ENCODE measurements at regions not wholly inside any gene's neighbourhood (a gene's known extent, or its start where the extent isn't known, plus 50 kb on each side); places are given as distances from the start of the nearest gene placed in this dataset.

DNA sequence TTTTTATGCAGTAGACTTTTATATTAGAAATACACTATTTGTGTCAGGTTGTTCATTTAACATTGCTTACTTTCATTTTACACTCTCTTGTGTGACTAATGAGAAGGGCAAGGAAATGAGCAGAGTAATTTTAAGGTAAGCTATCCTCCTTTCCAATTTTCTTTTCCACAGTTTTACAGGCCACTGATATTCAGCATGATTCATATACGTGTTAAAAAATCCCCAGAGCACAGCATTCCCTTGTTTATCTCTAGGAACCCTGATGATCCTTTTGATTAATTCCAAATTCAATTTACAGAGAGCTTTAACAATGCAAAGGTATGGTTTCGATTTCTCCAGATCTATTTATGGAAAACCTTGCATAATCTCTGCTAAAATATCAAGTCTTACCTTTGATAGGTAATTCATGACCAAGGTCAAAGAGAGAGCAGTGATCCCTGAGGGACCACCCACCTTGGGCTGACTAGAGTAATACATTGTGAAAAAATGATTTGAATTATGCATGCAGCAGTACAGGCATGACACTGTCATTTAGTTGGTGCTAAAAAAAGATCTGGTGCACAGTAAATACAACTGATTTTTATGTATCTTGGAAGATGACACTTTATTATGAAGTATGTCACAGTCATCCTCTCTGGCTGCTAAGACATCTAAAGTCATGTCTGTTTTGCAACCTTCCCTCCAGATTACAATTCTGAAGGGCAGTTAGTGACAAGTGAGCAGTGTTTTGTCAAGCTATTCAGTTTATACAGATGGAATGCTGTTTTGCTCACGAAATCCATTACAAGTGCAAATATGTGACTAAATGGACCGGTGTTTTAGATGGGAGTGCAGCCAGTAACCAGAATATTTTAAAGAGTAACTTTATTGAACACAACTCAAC, 736.6 kb downstream of the EPHA7 start:
- TF ChIP-seq, protein P1, sequence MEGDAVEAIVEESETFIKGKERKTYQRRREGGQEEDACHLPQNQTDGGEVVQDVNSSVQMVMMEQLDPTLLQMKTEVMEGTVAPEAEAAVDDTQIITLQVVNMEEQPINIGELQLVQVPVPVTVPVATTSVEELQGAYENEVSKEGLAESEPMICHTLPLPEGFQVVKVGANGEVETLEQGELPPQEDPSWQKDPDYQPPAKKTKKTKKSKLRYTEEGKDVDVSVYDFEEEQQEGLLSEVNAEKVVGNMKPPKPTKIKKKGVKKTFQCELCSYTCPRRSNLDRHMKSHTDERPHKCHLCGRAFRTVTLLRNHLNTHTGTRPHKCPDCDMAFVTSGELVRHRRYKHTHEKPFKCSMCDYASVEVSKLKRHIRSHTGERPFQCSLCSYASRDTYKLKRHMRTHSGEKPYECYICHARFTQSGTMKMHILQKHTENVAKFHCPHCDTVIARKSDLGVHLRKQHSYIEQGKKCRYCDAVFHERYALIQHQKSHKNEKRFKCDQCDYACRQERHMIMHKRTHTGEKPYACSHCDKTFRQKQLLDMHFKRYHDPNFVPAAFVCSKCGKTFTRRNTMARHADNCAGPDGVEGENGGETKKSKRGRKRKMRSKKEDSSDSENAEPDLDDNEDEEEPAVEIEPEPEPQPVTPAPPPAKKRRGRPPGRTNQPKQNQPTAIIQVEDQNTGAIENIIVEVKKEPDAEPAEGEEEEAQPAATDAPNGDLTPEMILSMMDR (IDR thresholded peaks at IDR 0.05), result no peak
- no peak for TF ChIP-seq POLR2A (IDR thresholded peaks at IDR 0.05)

All from body of pancreas (tissue), 4 donors.